22Rv1 (cell line): ENCODE measurements at regions not wholly inside any gene's neighbourhood (a gene's known extent, or its start where the extent isn't known, plus 50 kb on each side); places are given as distances from the start of the nearest gene placed in this dataset.

Experiments used
- H3K27ac ChIP-seq: fragments of 450-650 bp; 2 replicates; pipeline ENCODE4 v1.5.1; 2017
- CTCF ChIP-seq: fragments of 450-650 bp; IDR thresholded peaks from 2 replicates; pipeline ENCODE4 v1.5.1; 2017; ENCODE audit warnings: mild to moderate bottlenecking
- ZFX ChIP-seq: fragments of 450-650 bp; IDR thresholded peaks from 2 replicates; pipeline ENCODE4 v1.6.1; 2017; ENCODE audit warnings: antibody characterized with exemption, borderline replicate concordance

- no peak overlapping the region for H3K27ac ChIP-seq
- TF ChIP-seq ZFX (no peak), CTCF (no peak)
These were observed 1188.0 kb downstream of the CDH11 start for GRCh38 chr16:63933841-63934240.

GRCh38 chr16:63928421-63928820, 1193.4 kb downstream of the CDH11 start:
- TF ChIP-seq CTCF (no peak), ZFX (no peak)
- H3K27ac ChIP-seq, result no peak overlapping the region

GRCh38 chr16:63925221-63925620, 1196.6 kb downstream of the CDH11 start:
- no peak overlapping the region for H3K27ac ChIP-seq
- TF ChIP-seq CTCF (no peak), ZFX (no peak)

- H3K27ac ChIP-seq, result no peak overlapping the region
- TF ChIP-seq CTCF (no peak), ZFX (no peak)
These were observed 1199.3 kb downstream of the CDH11 start for GRCh38 chr16:63922560-63922959.

- TF ChIP-seq CTCF (no peak), ZFX (no peak)
- H3K27ac ChIP-seq, result no peak overlapping the region
These were observed 1200.0 kb downstream of the CDH11 start for GRCh38 chr16:63921737-63922295.

- TF ChIP-seq ZFX, result no peak
- TF ChIP-seq CTCF, result no peak
- H3K27ac ChIP-seq, result no peak overlapping the region
These were observed 1208.6 kb downstream of the CDH11 start for GRCh38 chr16:63913290-63913689.

- H3K27ac ChIP-seq, result no peak overlapping the region
- TF ChIP-seq CTCF, result no peak
- no peak for TF ChIP-seq ZFX
These were observed 1214.6 kb downstream of the CDH11 start for GRCh38 chr16:63907251-63907650.
